ENCODE measurements at regions not wholly inside any gene's neighbourhood (a gene's known extent, or its start where the extent isn't known, plus 50 kb on each side); places are given as distances from the start of the nearest gene placed in this dataset.
A peak's percentile ranks its signal among the peaks of the same experiment; 100 is the strongest.

DNA sequence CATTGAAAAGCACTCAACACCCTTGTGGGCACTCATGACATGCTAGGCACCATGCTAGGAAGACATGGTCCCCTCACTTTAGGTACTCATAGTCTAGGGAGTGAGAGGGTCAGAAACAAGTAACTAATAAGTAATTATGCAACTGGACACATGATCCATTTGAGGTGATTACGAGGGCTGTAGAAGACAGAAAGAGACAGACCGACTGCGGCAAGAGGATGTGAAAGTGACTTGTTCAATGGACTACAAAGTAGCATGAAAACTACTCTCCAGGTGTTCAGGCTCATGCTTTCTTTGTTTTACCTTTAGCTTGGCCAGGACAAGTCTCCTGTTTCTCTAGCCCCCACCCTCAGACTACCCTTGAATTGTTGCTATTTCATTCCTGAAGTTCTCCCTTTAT lies 310.8 kb upstream of the SORL1-AS1 start:
- Histone ChIP-seq H3K4me3 (no peak overlapping the region), H3K9me3 (no peaks in the 10 kb centered on the region), H3K27ac (no peak overlapping the region), H3K36me3 (no peaks in the 10 kb centered on the region), H3K4me1 (peaks cover 0 to 13% (median 4%) of the 10 kb centered on the region in 4 donors), H3K27me3 (peaks cover 0 to 8% (median 4%) of the 10 kb centered on the region in 3 donors)
- DNase-seq: no peak
- intact Hi-C loops (cut with DNase I; ENCODE audit: low total_unique reads): no loop called here
- 75 to 94% (median 93%) methylated on average over 3 of the region's 3 CpGs for WGBS, 5 donors
- no peak for TF ChIP-seq POLR2AphosphoS5 (IDR thresholded peaks at IDR 0.05)
- no peak for TF ChIP-seq POLR2A (IDR thresholded peaks at IDR 0.05)
- no peak for TF ChIP-seq CTCF (IDR thresholded peaks at IDR 0.05)
- TF ChIP-seq EP300 (IDR thresholded peaks at IDR 0.05): no peak

- no peaks in the 10 kb centered on the region for H3K9me3 ChIP-seq
- peaks cover 0 to 13% (median 4%) of the 10 kb centered on the region in 4 donors for H3K4me1 ChIP-seq
- peak in 1 of 2 donors; percentile 82 for DNase-seq
- no peak overlapping the region for H3K27ac ChIP-seq
- 17 to 27% (median 20%) methylated on average over 9 to 11 of the region's 11 CpGs for WGBS, 5 donors
- intact Hi-C loops (cut with DNase I; ENCODE audit: low total_unique reads): no loop called here
- H3K27me3 ChIP-seq: peaks cover 0 to 8% (median 4%) of the 10 kb centered on the region in 3 donors
- H3K4me3 ChIP-seq: no peak overlapping the region
- no peak for TF ChIP-seq POLR2AphosphoS5 (IDR thresholded peaks at IDR 0.05)
- TF ChIP-seq CTCF (IDR thresholded peaks at IDR 0.05): no peak
- no peak for TF ChIP-seq EP300 (IDR thresholded peaks at IDR 0.05)
- TF ChIP-seq POLR2A (IDR thresholded peaks at IDR 0.05): no peak
- H3K36me3 ChIP-seq: no peaks in the 10 kb centered on the region
Measured at GRCh38 chr11:121762820-121763219, 310.1 kb upstream of the SORL1-AS1 start.

DNA sequence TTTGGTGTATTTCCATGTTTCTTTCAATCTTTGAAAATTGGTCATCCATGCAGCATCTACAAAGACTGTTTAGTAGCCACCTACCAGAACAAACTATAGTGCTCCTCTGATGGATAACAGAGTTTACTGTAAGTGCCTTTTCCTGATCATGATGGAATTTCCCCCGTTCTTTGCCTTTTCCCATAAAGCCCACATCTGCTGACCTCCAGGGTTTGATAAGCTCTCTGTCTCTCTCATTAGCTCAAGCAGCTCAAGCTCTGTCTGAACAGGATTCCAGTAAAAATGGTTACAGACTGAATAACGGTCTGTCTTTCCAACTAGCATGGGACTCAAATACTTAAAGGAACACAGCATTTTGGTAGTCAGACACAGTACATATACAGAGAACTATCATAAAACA lies 308.4 kb upstream of the SORL1-AS1 start:
- intact Hi-C loops (cut with DNase I; ENCODE audit: low total_unique reads): no loop called here
- Histone ChIP-seq H3K27ac (no peak overlapping the region), H3K9me3 (no peaks in the 10 kb centered on the region), H3K27me3 (peaks cover 0 to 8% (median 4%) of the 10 kb centered on the region in 3 donors), H3K4me3 (no peak overlapping the region), H3K36me3 (no peaks in the 10 kb centered on the region), H3K4me1 (peaks cover 0 to 13% (median 4%) of the 10 kb centered on the region in 4 donors)
- 37 to 48% (median 43%) methylated on average over 2 of the region's 2 CpGs for WGBS, 5 donors
- DNase-seq: no peak
- TF ChIP-seq POLR2A (IDR thresholded peaks at IDR 0.05) (no peak), CTCF (IDR thresholded peaks at IDR 0.05) (no peak)

- H3K4me1 ChIP-seq: peaks cover 0 to 21% (median 7%) of the 10 kb centered on the region in 4 donors
- intact Hi-C loops (cut with DNase I; ENCODE audit: low total_unique reads): no loop called here
- H3K36me3 ChIP-seq: no peaks in the 10 kb centered on the region
- H3K4me3 ChIP-seq: no peak overlapping the region
- no peaks in the 10 kb centered on the region for H3K9me3 ChIP-seq
- TF ChIP-seq EP300 (IDR thresholded peaks at IDR 0.05): no peak
- no peak for TF ChIP-seq POLR2A (IDR thresholded peaks at IDR 0.05)
- no peak for TF ChIP-seq POLR2AphosphoS5 (IDR thresholded peaks at IDR 0.05)
- no peak for TF ChIP-seq CTCF (IDR thresholded peaks at IDR 0.05)
- peaks cover 0 to 4% (median 2%) of the 10 kb centered on the region in 3 donors for H3K27me3 ChIP-seq
- H3K27ac ChIP-seq: no peak overlapping the region
- 55 to 70% (median 59%) methylated on average over 6 of the region's 6 CpGs for WGBS, 5 donors
- DNase-seq: peak in 1 of 2 donors; percentile 32
Measured at GRCh38 chr11:121757480-121758125, 304.8 kb upstream of the SORL1-AS1 start.
